ENCODE measurements at regions not wholly inside any gene's neighbourhood (a gene's known extent, or its start where the extent isn't known, plus 50 kb on each side); places are given as distances from the start of the nearest gene placed in this dataset.
A peak's percentile ranks its signal among the peaks of the same experiment; 100 is the strongest.

GRCh38 chr3:72388117-72388516 is 460.1 kb downstream of the SHQ1 start:
- H3K27me3 Mint-ChIP-seq, result no peaks in the 10 kb centered on the region
- Histone ChIP-seq H3K4me1 (ENCODE audit: insufficient read depth, low read length) (peaks cover 55% of the 10 kb centered on the region), H3K27ac (ENCODE audit: low read depth, low read length) (no peak overlapping the region), H3K27me3 (ENCODE audit: insufficient read depth, low read length, poor library complexity, severe bottlenecking) (no peaks in the 10 kb centered on the region), H3K36me3 (ENCODE audit: insufficient read depth, low read length) (no peaks in the 10 kb centered on the region), H3K4me3 (ENCODE audit: low read length) (no peak overlapping the region), H3K9me3 (ENCODE audit: low read length) (no peaks in the 10 kb centered on the region)
- H3K36me3 Mint-ChIP-seq, result no peaks in the 10 kb centered on the region
- no peaks in the 10 kb centered on the region for H3K9me3 Mint-ChIP-seq
- H3K4me1 Mint-ChIP-seq, result peaks cover 0 to 54% (median 0%) of the 10 kb centered on the region in 3 donors
- H3K4me3 Mint-ChIP-seq, result peak overlapping the region in 1 of 7 donors; percentile 2
- CTCF ChIA-PET, result no interaction called here
- peak overlapping the region in 2 of 8 donors; percentile 1 to 19 for H3K27ac Mint-ChIP-seq
- POLR2A ChIA-PET, result no interaction called here
- no peak for DNase-seq

- Mint-ChIP-seq H3K27me3 (no peaks in the 10 kb centered on the region), H3K36me3 (no peaks in the 10 kb centered on the region), H3K4me3 (no peak overlapping the region), H3K27ac (peak overlapping the region in 1 of 8 donors; percentile 47), H3K9me3 (no peaks in the 10 kb centered on the region), H3K4me1 (peaks cover 0 to 66% (median 0%) of the 10 kb centered on the region in 3 donors)
- POLR2A ChIA-PET, result no interaction called here
- Histone ChIP-seq H3K27me3 (ENCODE audit: insufficient read depth, low read length, poor library complexity, severe bottlenecking) (no peaks in the 10 kb centered on the region), H3K4me3 (ENCODE audit: low read length) (no peak overlapping the region), H3K9me3 (ENCODE audit: low read length) (no peaks in the 10 kb centered on the region), H3K36me3 (ENCODE audit: insufficient read depth, low read length) (no peaks in the 10 kb centered on the region), H3K4me1 (ENCODE audit: insufficient read depth, low read length) (peaks cover 49% of the 10 kb centered on the region), H3K27ac (ENCODE audit: low read depth, low read length) (no peak overlapping the region)
- CTCF ChIA-PET, result interaction anchor here (1.1 kb wide), 1 partner anchor 12 kb away, joined by 4 read pairs; no protein-coding TSS in a partner anchor
- DNase-seq, result no peak
These were observed 461.8 kb downstream of the SHQ1 start for GRCh38 chr3:72386327-72387000.

DNA sequence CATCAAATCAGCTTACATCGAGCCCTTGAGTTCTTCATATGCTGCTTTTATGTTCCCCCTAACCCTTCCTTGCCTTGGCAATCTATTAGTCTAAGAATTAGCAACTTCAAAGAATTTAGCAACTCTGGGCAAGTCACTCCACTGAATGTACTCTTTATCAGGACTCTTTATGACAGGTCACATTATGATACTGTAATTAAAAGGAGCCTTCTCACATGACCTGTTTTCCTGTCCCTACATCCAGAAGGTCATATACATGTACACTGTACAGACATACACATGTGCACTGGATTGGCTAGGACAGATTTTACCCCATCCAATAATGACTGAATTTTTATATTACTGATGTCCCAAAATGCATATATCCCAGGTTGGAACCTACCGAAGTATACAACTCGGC is 463.1 kb downstream of the SHQ1 start:
- H3K4me1 Mint-ChIP-seq, result peaks cover 0 to 66% (median 0%) of the 10 kb centered on the region in 3 donors
- H3K27me3 ChIP-seq (ENCODE audit: insufficient read depth, low read length, poor library complexity, severe bottlenecking), result no peaks in the 10 kb centered on the region
- CTCF ChIA-PET, result no interaction called here

DNA sequence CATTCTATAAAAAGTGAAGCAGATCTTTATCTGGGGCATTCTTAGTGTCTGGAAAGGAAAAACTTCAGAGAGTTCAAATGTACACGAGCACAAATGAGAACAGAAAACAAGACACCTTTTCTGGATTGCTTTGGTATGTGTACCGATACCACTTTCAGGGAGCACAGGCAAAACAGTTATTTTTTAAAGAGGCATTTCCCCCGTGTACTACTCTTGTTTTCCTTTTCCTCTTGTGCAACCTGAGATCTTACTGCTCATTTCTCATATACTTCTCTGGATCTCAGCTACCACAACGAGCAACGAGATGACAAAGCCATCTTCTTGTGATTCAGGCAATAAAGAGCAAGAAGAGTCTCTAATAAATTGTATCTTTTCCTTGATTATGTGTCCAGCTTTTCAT is 463.6 kb downstream of the SHQ1 start:
- CTCF ChIA-PET, result no interaction called here
- peaks cover 38% of the 10 kb centered on the region for H3K4me1 ChIP-seq (ENCODE audit: insufficient read depth, low read length)
- Mint-ChIP-seq H3K4me1 (peaks cover 0 to 64% (median 0%) of the 10 kb centered on the region in 3 donors), H3K4me3 (no peak overlapping the region), H3K9me3 (no peaks in the 10 kb centered on the region), H3K27ac (peak overlapping the region in 2 of 8 donors; percentile 51 to 61), H3K36me3 (peaks cover 0 to 3% (median 0%) of the 10 kb centered on the region in 3 donors), H3K27me3 (no peaks in the 10 kb centered on the region)
- no peaks in the 10 kb centered on the region for H3K36me3 ChIP-seq (ENCODE audit: insufficient read depth, low read length)
- no peak for DNase-seq
- no peaks in the 10 kb centered on the region for H3K27me3 ChIP-seq (ENCODE audit: insufficient read depth, low read length, poor library complexity, severe bottlenecking)
- H3K4me3 ChIP-seq (ENCODE audit: low read length), result no peak overlapping the region
- POLR2A ChIA-PET, result no interaction called here
- no peaks in the 10 kb centered on the region for H3K9me3 ChIP-seq (ENCODE audit: low read length)
- no peak overlapping the region for H3K27ac ChIP-seq (ENCODE audit: low read depth, low read length)

More for the DNA sequence above, 463.1 kb downstream of the SHQ1 start:
- H3K27ac Mint-ChIP-seq, result peak overlapping the region in 3 of 8 donors; percentile 2 to 51 (median 48)
- H3K36me3 Mint-ChIP-seq, result peaks cover 0 to 1% (median 0%) of the 10 kb centered on the region in 3 donors
- H3K9me3 Mint-ChIP-seq, result no peaks in the 10 kb centered on the region
- peaks cover 42% of the 10 kb centered on the region for H3K4me1 ChIP-seq (ENCODE audit: insufficient read depth, low read length)
- no peak for DNase-seq
- H3K4me3 Mint-ChIP-seq, result no peak overlapping the region
- H3K4me3 ChIP-seq (ENCODE audit: low read length), result no peak overlapping the region
- POLR2A ChIA-PET, result no interaction called here
- H3K27me3 Mint-ChIP-seq, result no peaks in the 10 kb centered on the region
- no peaks in the 10 kb centered on the region for H3K9me3 ChIP-seq (ENCODE audit: low read length)
- no peak overlapping the region for H3K27ac ChIP-seq (ENCODE audit: low read depth, low read length)
- no peaks in the 10 kb centered on the region for H3K36me3 ChIP-seq (ENCODE audit: insufficient read depth, low read length)

DNA sequence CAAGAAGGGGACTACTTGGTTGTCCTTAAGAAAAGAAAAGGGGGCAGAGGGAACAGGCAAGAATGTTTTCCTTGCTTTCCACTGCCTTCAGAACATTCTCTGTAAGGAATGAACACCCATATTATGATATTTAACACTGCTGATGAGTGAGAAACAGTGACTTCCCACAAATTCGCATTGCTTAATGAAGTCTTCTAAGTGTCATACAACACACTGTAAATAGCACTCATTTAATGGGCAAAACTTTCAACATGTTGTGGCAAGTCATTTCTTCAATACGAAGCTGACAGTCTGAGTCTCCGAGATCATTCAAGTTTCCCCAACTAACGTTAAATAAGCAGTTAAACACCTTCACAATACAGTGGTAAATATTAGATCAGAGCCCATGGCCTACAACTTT is 464.4 kb downstream of the SHQ1 start:
- H3K9me3 Mint-ChIP-seq, result no peaks in the 10 kb centered on the region
- Histone ChIP-seq H3K27ac (ENCODE audit: low read depth, low read length) (no peak overlapping the region), H3K9me3 (ENCODE audit: low read length) (no peaks in the 10 kb centered on the region), H3K36me3 (ENCODE audit: insufficient read depth, low read length) (no peaks in the 10 kb centered on the region), H3K27me3 (ENCODE audit: insufficient read depth, low read length, poor library complexity, severe bottlenecking) (no peaks in the 10 kb centered on the region), H3K4me1 (ENCODE audit: insufficient read depth, low read length) (peaks cover 37% of the 10 kb centered on the region), H3K4me3 (ENCODE audit: low read length) (no peak overlapping the region)
- DNase-seq, result no peak
- CTCF ChIA-PET, result no interaction called here
- peaks cover 0 to 9% (median 0%) of the 10 kb centered on the region in 3 donors for H3K36me3 Mint-ChIP-seq
- H3K27ac Mint-ChIP-seq, result peak overlapping the region in 6 of 8 donors; percentile 6 to 83 (median 48)
- POLR2A ChIA-PET, result no interaction called here
- no peak overlapping the region for H3K4me3 Mint-ChIP-seq
- peaks cover under 1 to 58% (median 7%) of the 10 kb centered on the region in 3 donors for H3K4me1 Mint-ChIP-seq
- H3K27me3 Mint-ChIP-seq, result no peaks in the 10 kb centered on the region

- peak overlapping the region in 4 of 8 donors; percentile 22 to 83 (median 70) for H3K27ac Mint-ChIP-seq
- no peaks in the 10 kb centered on the region for H3K27me3 Mint-ChIP-seq
- H3K4me1 ChIP-seq (ENCODE audit: insufficient read depth, low read length), result peaks cover 37% of the 10 kb centered on the region
- no peak overlapping the region for H3K27ac ChIP-seq (ENCODE audit: low read depth, low read length)
- peak overlapping the region in 1 of 7 donors; percentile 29 for H3K4me3 Mint-ChIP-seq
- H3K4me3 ChIP-seq (ENCODE audit: low read length), result no peak overlapping the region
- peaks cover 4% of the 10 kb centered on the region for H3K36me3 ChIP-seq (ENCODE audit: insufficient read depth, low read length)
- H3K9me3 ChIP-seq (ENCODE audit: low read length), result no peaks in the 10 kb centered on the region
- no peaks in the 10 kb centered on the region for H3K27me3 ChIP-seq (ENCODE audit: insufficient read depth, low read length, poor library complexity, severe bottlenecking)
- DNase-seq, result no peak
- H3K9me3 Mint-ChIP-seq, result no peaks in the 10 kb centered on the region
- peaks cover 0 to 15% (median 0%) of the 10 kb centered on the region in 3 donors for H3K36me3 Mint-ChIP-seq
- peaks cover 7 to 53% (median 12%) of the 10 kb centered on the region in 3 donors for H3K4me1 Mint-ChIP-seq
- ChIA-PET POLR2A (no interaction called here), CTCF (no interaction called here)
These were observed 465.0 kb downstream of the SHQ1 start for GRCh38 chr3:72383230-72383629.

DNA sequence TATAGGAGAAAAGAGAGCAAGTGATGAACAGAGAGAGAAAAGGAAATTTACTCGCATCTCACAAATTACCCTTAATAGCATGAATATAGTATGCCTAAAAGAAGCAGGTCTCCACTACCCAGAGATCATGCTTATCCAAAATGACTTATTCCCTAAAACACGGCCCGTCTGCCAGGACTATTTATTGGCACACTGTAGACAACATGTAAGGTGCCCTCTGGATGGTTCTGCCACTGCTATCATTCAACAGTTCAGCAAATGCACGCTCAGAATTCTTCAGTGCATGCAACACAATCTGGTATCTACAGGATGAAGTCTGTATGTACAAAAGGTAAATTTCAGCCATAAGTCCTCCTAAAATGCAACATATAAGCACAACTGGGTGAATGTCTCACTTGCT is 465.8 kb downstream of the SHQ1 start:
- no peaks in the 10 kb centered on the region for H3K27me3 Mint-ChIP-seq
- POLR2A ChIA-PET, result no interaction called here
- CTCF ChIA-PET, result no interaction called here
- peaks cover 7 to 48% (median 14%) of the 10 kb centered on the region in 3 donors for H3K4me1 Mint-ChIP-seq
- Histone ChIP-seq H3K4me1 (ENCODE audit: insufficient read depth, low read length) (peaks cover 37% of the 10 kb centered on the region), H3K27ac (ENCODE audit: low read depth, low read length) (no peak overlapping the region), H3K36me3 (ENCODE audit: insufficient read depth, low read length) (peaks cover 4% of the 10 kb centered on the region), H3K4me3 (ENCODE audit: low read length) (no peak overlapping the region), H3K27me3 (ENCODE audit: insufficient read depth, low read length, poor library complexity, severe bottlenecking) (no peaks in the 10 kb centered on the region), H3K9me3 (ENCODE audit: low read length) (no peaks in the 10 kb centered on the region)
- H3K36me3 Mint-ChIP-seq, result peaks cover 0 to 19% (median 0%) of the 10 kb centered on the region in 3 donors
- H3K4me3 Mint-ChIP-seq, result no peak overlapping the region
- H3K27ac Mint-ChIP-seq, result peak overlapping the region in 2 of 8 donors; percentile 0 to 19
- no peaks in the 10 kb centered on the region for H3K9me3 Mint-ChIP-seq
- DNase-seq, result no peak

GRCh38 chr3:72381584-72381983 is 466.7 kb downstream of the SHQ1 start:
- no peak for DNase-seq
- Histone ChIP-seq H3K4me1 (ENCODE audit: insufficient read depth, low read length) (peaks cover 35% of the 10 kb centered on the region), H3K9me3 (ENCODE audit: low read length) (no peaks in the 10 kb centered on the region), H3K4me3 (ENCODE audit: low read length) (no peak overlapping the region), H3K36me3 (ENCODE audit: insufficient read depth, low read length) (peaks cover 4% of the 10 kb centered on the region), H3K27ac (ENCODE audit: low read depth, low read length) (no peak overlapping the region), H3K27me3 (ENCODE audit: insufficient read depth, low read length, poor library complexity, severe bottlenecking) (no peaks in the 10 kb centered on the region)
- Mint-ChIP-seq H3K4me3 (no peak overlapping the region), H3K27ac (peak overlapping the region in 3 of 8 donors; percentile 19 to 37 (median 19)), H3K9me3 (no peaks in the 10 kb centered on the region), H3K27me3 (no peaks in the 10 kb centered on the region), H3K4me1 (peaks cover 7 to 45% (median 14%) of the 10 kb centered on the region in 3 donors), H3K36me3 (peaks cover 0 to 26% (median 0%) of the 10 kb centered on the region in 3 donors)
- ChIA-PET CTCF (no interaction called here), POLR2A (no interaction called here)
